Neural progenitor cell (in vitro differentiated cells): ENCODE measurements at regions not wholly inside any gene's neighbourhood (a gene's known extent, or its start where the extent isn't known, plus 50 kb on each side); places are given as distances from the start of the nearest gene placed in this dataset.

ENCODE experiments used
- CTCF ChIP-seq: fragments of 200-600 bp; sonication (generic); IDR thresholded peaks from 2 replicates; pipeline ENCODE4 v1.5.1; 2017; ENCODE audit warnings: antibody characterized with exemption, mild to moderate bottlenecking
- EZH2 ChIP-seq: fragments of 200-600 bp; sonication (generic); IDR thresholded peaks from 2 replicates; pipeline ENCODE4 v1.6.1; 2017; ENCODE audit warnings: antibody characterized with exemption, mild to moderate bottlenecking, moderate library complexity
- EZH2phosphoT487 ChIP-seq: fragments of 200-600 bp; sonication (generic); IDR thresholded peaks from 2 replicates; pipeline ENCODE4 v1.6.1; 2017; ENCODE audit warnings: antibody characterized with exemption

GRCh38 chr20:22074635-22075034 is 369.2 kb downstream of the PAX1 start:
- TF ChIP-seq CTCF: no peak
- TF ChIP-seq EZH2: no peak
- TF ChIP-seq EZH2phosphoT487: no peak
